ENCODE measurements at regions not wholly inside any gene's neighbourhood (a gene's known extent, or its start where the extent isn't known, plus 50 kb on each side); places are given as distances from the start of the nearest gene placed in this dataset.

DNA sequence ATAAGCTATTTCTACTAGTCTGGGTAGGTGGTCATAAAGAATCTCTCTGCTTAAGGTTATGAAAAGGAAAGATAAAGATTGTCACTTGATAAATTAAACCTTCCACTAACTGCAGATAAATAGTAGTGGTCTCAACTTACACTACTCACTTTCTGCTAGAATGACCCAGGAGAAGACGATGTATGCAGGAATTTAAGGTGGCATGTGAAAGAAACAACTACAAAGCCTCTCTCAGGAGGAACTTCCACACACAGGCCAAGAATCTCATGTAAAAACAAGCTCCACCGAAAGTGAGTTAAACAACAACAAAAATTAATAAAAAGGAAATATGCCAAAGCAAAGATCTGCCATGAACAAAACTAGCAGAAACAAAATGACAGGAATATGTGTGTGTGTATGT, 165.4 kb downstream of the CDC14C start:
- Histone ChIP-seq H3K9me2 (ENCODE audit: low read depth, low read length) (no peaks in the 10 kb centered on the region), H3K36me3 (ENCODE audit: insufficient read depth, low read length) (no peaks in the 10 kb centered on the region), H3K27me3 (ENCODE audit: insufficient read depth, low read length) (no peaks in the 10 kb centered on the region), H3K4me2 (ENCODE audit: low read length) (no peak overlapping the region), H3K9ac (ENCODE audit: low read length) (no peak overlapping the region), H3K4me3 (ENCODE audit: low read depth, low read length, poor library complexity, severe bottlenecking) (no peak overlapping the region), H3K4me1 (ENCODE audit: insufficient read depth, low read length, severe bottlenecking) (no peaks in the 10 kb centered on the region), H4K20me1 (ENCODE audit: insufficient read depth, low read length) (no peaks in the 10 kb centered on the region), H3F3A (ENCODE audit: insufficient read depth, low read length) (no peaks in the 10 kb centered on the region), H3K79me2 (ENCODE audit: insufficient read depth, low read length) (no peaks in the 10 kb centered on the region), H2AFZ (ENCODE audit: low read length) (no peak overlapping the region), H3K9me3 (ENCODE audit: low read length) (no peaks in the 10 kb centered on the region), H3K27ac (ENCODE audit: low read depth, low read length, poor library complexity, severe bottlenecking) (no peak overlapping the region)
- no peak for TF ChIP-seq CTCF (IDR thresholded peaks at IDR 0.05; ENCODE audit: low read length)
- no peak for TF ChIP-seq EZH2 (IDR thresholded peaks at IDR 0.05; ENCODE audit: borderline replicate concordance, low read length)

DNA sequence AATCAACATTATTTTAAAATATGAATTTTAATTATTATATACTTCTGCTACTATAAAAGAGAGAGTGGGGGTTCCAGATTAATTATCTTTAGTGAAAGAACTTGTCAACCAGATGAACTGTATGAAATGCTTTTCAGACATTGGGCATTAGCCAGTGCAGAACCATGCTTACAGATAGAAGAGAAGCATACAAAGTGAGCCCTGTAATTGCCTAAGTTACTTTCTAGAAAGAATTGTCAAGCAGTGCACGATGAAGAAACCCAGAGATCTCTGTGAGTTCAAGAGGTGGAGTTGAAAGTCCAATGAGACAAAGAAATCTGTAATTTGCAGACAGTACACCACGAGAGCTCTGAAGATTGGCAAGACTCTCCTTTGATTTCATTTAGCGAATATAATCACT, 166.7 kb downstream of the CDC14C start:
- no peaks in the 10 kb centered on the region for H4K20me1 ChIP-seq (ENCODE audit: insufficient read depth, low read length)
- H3K4me2 ChIP-seq (ENCODE audit: low read length) = no peak overlapping the region
- no peaks in the 10 kb centered on the region for H3K9me2 ChIP-seq (ENCODE audit: low read depth, low read length)
- H3K27ac ChIP-seq (ENCODE audit: low read depth, low read length, poor library complexity, severe bottlenecking) = no peak overlapping the region
- H3K9me3 ChIP-seq (ENCODE audit: low read length) = no peaks in the 10 kb centered on the region
- H3K27me3 ChIP-seq (ENCODE audit: insufficient read depth, low read length) = no peaks in the 10 kb centered on the region
- no peak overlapping the region for H3K9ac ChIP-seq (ENCODE audit: low read length)
- H2AFZ ChIP-seq (ENCODE audit: low read length) = no peak overlapping the region
- no peaks in the 10 kb centered on the region for H3F3A ChIP-seq (ENCODE audit: insufficient read depth, low read length)
- no peak overlapping the region for H3K4me3 ChIP-seq (ENCODE audit: low read depth, low read length, poor library complexity, severe bottlenecking)
- no peaks in the 10 kb centered on the region for H3K79me2 ChIP-seq (ENCODE audit: insufficient read depth, low read length)
- no peaks in the 10 kb centered on the region for H3K36me3 ChIP-seq (ENCODE audit: insufficient read depth, low read length)
- no peak for TF ChIP-seq EZH2 (IDR thresholded peaks at IDR 0.05; ENCODE audit: borderline replicate concordance, low read length)
- no peak for TF ChIP-seq CTCF (IDR thresholded peaks at IDR 0.05; ENCODE audit: low read length)
- no peaks in the 10 kb centered on the region for H3K4me1 ChIP-seq (ENCODE audit: insufficient read depth, low read length, severe bottlenecking)

DNA sequence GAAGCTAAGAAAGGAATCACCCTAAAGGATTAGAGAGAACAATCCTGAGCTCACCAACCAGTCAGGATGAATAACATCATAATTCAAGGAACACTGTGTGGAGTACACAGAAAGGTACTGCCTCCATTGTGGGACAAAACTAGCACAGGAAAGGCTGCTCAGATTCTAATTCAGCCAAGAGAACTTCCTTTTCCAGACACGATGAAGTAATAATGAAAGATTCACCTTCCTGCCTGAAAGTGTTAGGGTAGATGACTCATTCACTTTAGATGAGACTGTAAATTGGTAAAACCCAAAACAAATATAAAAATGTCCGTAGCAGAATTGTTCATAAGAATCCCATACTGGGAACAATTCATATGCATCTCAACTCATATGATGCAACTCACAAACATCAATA, 167.2 kb downstream of the CDC14C start:
- Histone ChIP-seq H3K27ac (ENCODE audit: low read depth, low read length, poor library complexity, severe bottlenecking) (no peak overlapping the region), H3K9ac (ENCODE audit: low read length) (no peak overlapping the region), H3K4me2 (ENCODE audit: low read length) (no peak overlapping the region)

More for the DNA sequence above, 167.2 kb downstream of the CDC14C start:
- Histone ChIP-seq H3K9me3 (ENCODE audit: low read length) (no peaks in the 10 kb centered on the region), H3K27me3 (ENCODE audit: insufficient read depth, low read length) (no peaks in the 10 kb centered on the region), H3F3A (ENCODE audit: insufficient read depth, low read length) (no peaks in the 10 kb centered on the region), H3K4me1 (ENCODE audit: insufficient read depth, low read length, severe bottlenecking) (no peaks in the 10 kb centered on the region), H3K79me2 (ENCODE audit: insufficient read depth, low read length) (no peaks in the 10 kb centered on the region), H2AFZ (ENCODE audit: low read length) (no peak overlapping the region), H3K36me3 (ENCODE audit: insufficient read depth, low read length) (no peaks in the 10 kb centered on the region), H4K20me1 (ENCODE audit: insufficient read depth, low read length) (no peaks in the 10 kb centered on the region), H3K9me2 (ENCODE audit: low read depth, low read length) (no peaks in the 10 kb centered on the region), H3K4me3 (ENCODE audit: low read depth, low read length, poor library complexity, severe bottlenecking) (no peak overlapping the region)
- TF ChIP-seq EZH2 (IDR thresholded peaks at IDR 0.05; ENCODE audit: borderline replicate concordance, low read length) = no peak
- no peak for TF ChIP-seq CTCF (IDR thresholded peaks at IDR 0.05; ENCODE audit: low read length)

Data from OCI-LY1 (cell line).